ENCODE measurements at regions not wholly inside any gene's neighbourhood (a gene's known extent, or its start where the extent isn't known, plus 50 kb on each side); places are given as distances from the start of the nearest gene placed in this dataset.
A peak's percentile ranks its signal among the peaks of the same experiment; 100 is the strongest.

DNA sequence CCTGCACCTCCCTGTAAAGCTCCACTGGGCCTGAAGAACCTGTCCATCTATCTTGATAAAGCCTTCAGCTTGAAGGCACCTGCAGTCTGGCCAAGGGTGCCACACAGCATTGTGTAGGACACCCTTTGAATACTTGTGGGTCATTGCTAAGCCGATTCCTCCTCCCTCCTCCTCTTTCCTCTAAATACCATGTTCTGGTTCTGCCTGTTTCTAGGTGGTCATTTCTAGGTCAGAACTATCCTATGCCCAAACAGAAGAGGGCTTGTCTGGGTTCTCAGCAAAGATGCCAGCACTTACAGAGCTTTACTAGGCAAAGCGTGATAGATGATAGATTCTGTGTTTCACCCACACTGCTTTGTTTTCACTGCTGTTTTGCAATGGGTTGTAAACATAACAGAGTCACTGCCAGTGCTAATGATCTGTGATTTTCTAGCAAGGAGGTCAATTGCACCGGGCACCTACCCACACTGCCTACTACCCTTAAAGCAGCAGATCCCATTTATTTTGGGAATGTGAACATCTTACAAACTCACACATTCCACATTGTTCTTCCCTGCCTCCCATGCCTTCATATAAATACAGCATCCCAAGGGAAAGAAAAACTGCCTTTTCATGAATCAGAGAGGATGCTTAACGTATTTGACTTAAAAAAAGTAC, 279.1 kb upstream of the PITRM1 start:
- H3K9me3 Mint-ChIP-seq (ENCODE audit: insufficient read depth), result no peaks in the 10 kb centered on the region
- peaks cover 13 to 14% of the 10 kb centered on the region in 2 donors for H3K4me1 ChIP-seq (ENCODE audit: control insufficient read depth in 2 of 2, insufficient read depth in 2 of 2, low read length in 2 of 2)
- ATAC-seq (ENCODE audit: low read depth) (no peak), DNase-seq (no peak)
- no peak overlapping the region for H3K27ac Mint-ChIP-seq
- no peak overlapping the region for H3K4me3 ChIP-seq (ENCODE audit: control extremely low read depth in 1 of 5, extremely low read depth in 1 of 5, insufficient read depth in 1 of 5, low read depth in 2 of 5, low read length in 4 of 5)
- WGBS (ENCODE audit: insufficient coverage), result 100% methylated on average over 1 of the region's 4 CpGs
- no peaks in the 10 kb centered on the region for H3K9me3 ChIP-seq (ENCODE audit: control extremely low read depth in 1 of 3, control insufficient read depth in 2 of 3, insufficient read depth in 1 of 3, low read length in 2 of 3)
- H3K36me3 ChIP-seq (replicated peaks in 1 of 2; ENCODE audit: control extremely low read depth in 1 of 2, control insufficient read depth in 1 of 2, extremely low read depth in 1 of 2, insufficient read depth in 2 of 2, low read length in 1 of 2), result no peaks in the 10 kb centered on the region
- no peak overlapping the region for H3K9ac ChIP-seq (ENCODE audit: low read length)
- intact Hi-C loops (cut with micrococcal nuclease), result no loop called here
- peaks cover 19% of the 10 kb centered on the region for H3K4me1 Mint-ChIP-seq
- H3K27ac ChIP-seq (ENCODE audit: low read length in 2 of 2), result no peak overlapping the region
- H4K20me1 ChIP-seq (ENCODE audit: control insufficient read depth, insufficient read depth, low read length, poor library complexity, severe bottlenecking), result no peaks in the 10 kb centered on the region
- TF ChIP-seq, protein P1, sequence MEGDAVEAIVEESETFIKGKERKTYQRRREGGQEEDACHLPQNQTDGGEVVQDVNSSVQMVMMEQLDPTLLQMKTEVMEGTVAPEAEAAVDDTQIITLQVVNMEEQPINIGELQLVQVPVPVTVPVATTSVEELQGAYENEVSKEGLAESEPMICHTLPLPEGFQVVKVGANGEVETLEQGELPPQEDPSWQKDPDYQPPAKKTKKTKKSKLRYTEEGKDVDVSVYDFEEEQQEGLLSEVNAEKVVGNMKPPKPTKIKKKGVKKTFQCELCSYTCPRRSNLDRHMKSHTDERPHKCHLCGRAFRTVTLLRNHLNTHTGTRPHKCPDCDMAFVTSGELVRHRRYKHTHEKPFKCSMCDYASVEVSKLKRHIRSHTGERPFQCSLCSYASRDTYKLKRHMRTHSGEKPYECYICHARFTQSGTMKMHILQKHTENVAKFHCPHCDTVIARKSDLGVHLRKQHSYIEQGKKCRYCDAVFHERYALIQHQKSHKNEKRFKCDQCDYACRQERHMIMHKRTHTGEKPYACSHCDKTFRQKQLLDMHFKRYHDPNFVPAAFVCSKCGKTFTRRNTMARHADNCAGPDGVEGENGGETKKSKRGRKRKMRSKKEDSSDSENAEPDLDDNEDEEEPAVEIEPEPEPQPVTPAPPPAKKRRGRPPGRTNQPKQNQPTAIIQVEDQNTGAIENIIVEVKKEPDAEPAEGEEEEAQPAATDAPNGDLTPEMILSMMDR (IDR thresholded peaks at IDR 0.05), result no peak
- H3K27me3 Mint-ChIP-seq, result peaks cover 14% of the 10 kb centered on the region
- no peak overlapping the region for H3K4me2 ChIP-seq (replicated peaks; ENCODE audit: low read depth, low read length, poor library complexity, severe bottlenecking)
- H3K27me3 ChIP-seq (replicated peaks in 1 of 4; ENCODE audit: control extremely low read depth in 1 of 4, control insufficient read depth in 3 of 4, insufficient read depth in 4 of 4, low read length in 3 of 4), result no peaks in the 10 kb centered on the region
- ChIA-PET CTCF (no interaction called here), POLR2A (no interaction called here)
- no peak overlapping the region for H2AFZ ChIP-seq (ENCODE audit: insufficient read depth, low read depth, low read length, poor library complexity, severe bottlenecking)
- no peaks in the 10 kb centered on the region for H3K79me2 ChIP-seq (ENCODE audit: control insufficient read depth, insufficient read depth, low read length)
- H3K4me3 Mint-ChIP-seq, result no peak overlapping the region

DNA sequence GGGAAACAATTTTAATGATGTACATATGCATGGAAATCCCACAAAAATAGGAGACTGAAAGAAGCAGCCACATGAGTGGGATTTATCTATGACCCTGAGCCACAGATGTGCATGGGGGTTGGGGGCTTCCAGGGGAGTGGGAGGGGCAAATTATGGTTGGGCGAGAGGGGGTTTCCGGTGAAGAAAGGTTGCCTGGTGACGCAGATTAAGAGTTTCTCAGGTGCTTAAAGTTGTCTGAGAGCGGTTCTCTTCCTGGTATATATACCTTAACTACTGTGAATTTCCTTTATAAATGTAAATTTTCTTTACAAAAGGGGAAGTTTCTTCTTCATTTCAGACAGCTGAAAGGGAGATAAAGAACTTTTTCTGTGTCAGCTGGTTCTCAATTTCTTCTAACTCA, 273.6 kb upstream of the PITRM1 start:
- no peak for ATAC-seq (ENCODE audit: low read depth)
- Histone ChIP-seq H3K9me3 (ENCODE audit: control extremely low read depth in 1 of 3, control insufficient read depth in 2 of 3, insufficient read depth in 1 of 3, low read length in 2 of 3) (no peaks in the 10 kb centered on the region), H3K4me1 (ENCODE audit: control insufficient read depth in 2 of 2, insufficient read depth in 2 of 2, low read length in 2 of 2) (peaks cover 6 to 7% of the 10 kb centered on the region in 2 donors), H3K4me2 (replicated peaks; ENCODE audit: low read depth, low read length, poor library complexity, severe bottlenecking) (no peak overlapping the region), H3K27me3 (replicated peaks in 1 of 4; ENCODE audit: control extremely low read depth in 1 of 4, control insufficient read depth in 3 of 4, insufficient read depth in 4 of 4, low read length in 3 of 4) (no peaks in the 10 kb centered on the region), H4K20me1 (ENCODE audit: control insufficient read depth, insufficient read depth, low read length, poor library complexity, severe bottlenecking) (no peaks in the 10 kb centered on the region), H3K27ac (ENCODE audit: low read length in 2 of 2) (no peak overlapping the region), H3K4me3 (ENCODE audit: control extremely low read depth in 1 of 5, extremely low read depth in 1 of 5, insufficient read depth in 1 of 5, low read depth in 2 of 5, low read length in 4 of 5) (no peak overlapping the region), H2AFZ (ENCODE audit: insufficient read depth, low read depth, low read length, poor library complexity, severe bottlenecking) (no peak overlapping the region), H3K79me2 (ENCODE audit: control insufficient read depth, insufficient read depth, low read length) (no peaks in the 10 kb centered on the region), H3K36me3 (replicated peaks in 1 of 2; ENCODE audit: control extremely low read depth in 1 of 2, control insufficient read depth in 1 of 2, extremely low read depth in 1 of 2, insufficient read depth in 2 of 2, low read length in 1 of 2) (no peaks in the 10 kb centered on the region), H3K9ac (ENCODE audit: low read length) (no peak overlapping the region)
- no peak overlapping the region for H3K27ac Mint-ChIP-seq
- TF ChIP-seq, protein P1 (IDR thresholded peaks at IDR 0.05), result no peak
- TF ChIP-seq EZH2 (IDR thresholded peaks at IDR 0.05; ENCODE audit: borderline replicate concordance, insufficient read depth, low read depth, low read length, poor library complexity, severe bottlenecking), result no peak
- peaks cover 20% of the 10 kb centered on the region for H3K27me3 Mint-ChIP-seq
- no peaks in the 10 kb centered on the region for H3K9me3 Mint-ChIP-seq (ENCODE audit: insufficient read depth)
- ChIA-PET POLR2A (no interaction called here), CTCF (no interaction called here)
- WGBS (ENCODE audit: insufficient coverage), result no CpG with 5 or more reads among the region's 4 CpGs
- peak; percentile 56 for DNase-seq
- H3K4me3 Mint-ChIP-seq, result no peak overlapping the region
- intact Hi-C loops (cut with micrococcal nuclease), result no loop called here
- peaks cover 12% of the 10 kb centered on the region for H3K4me1 Mint-ChIP-seq

All from B cell (primary cell).